ENCODE measurements at regions not wholly inside any gene's neighbourhood (a gene's known extent, or its start where the extent isn't known, plus 50 kb on each side); places are given as distances from the start of the nearest gene placed in this dataset.

GRCh38 chr2:177058747-177059146 lies 153.8 kb upstream of the HNRNPA3 start:
- no peak for DNase-seq (ENCODE audit: low read depth)

GRCh38 chr2:177059293-177059692 lies 153.3 kb upstream of the HNRNPA3 start:
- no peak for DNase-seq (ENCODE audit: low read depth)

GRCh38 chr2:177063331-177063730 lies 149.3 kb upstream of the HNRNPA3 start:
- DNase-seq (ENCODE audit: low read depth), result no peak

- DNase-seq (ENCODE audit: low read depth), result no peak
Measured at GRCh38 chr2:177064422-177064821, 148.2 kb upstream of the HNRNPA3 start.

- DNase-seq (ENCODE audit: low read depth), result no peak
Measured at GRCh38 chr2:177068967-177069366, 143.6 kb upstream of the HNRNPA3 start.

- no peak for DNase-seq (ENCODE audit: low read depth)
Measured at GRCh38 chr2:177072090-177072489, 140.5 kb upstream of the HNRNPA3 start.

GRCh38 chr2:177073611-177074010 lies 139.0 kb upstream of the HNRNPA3 start:
- no peak for DNase-seq (ENCODE audit: low read depth)

GRCh38 chr2:177074099-177074710 lies 138.4 kb upstream of the HNRNPA3 start:
- no peak for DNase-seq (ENCODE audit: low read depth)

GRCh38 chr2:177075254-177075653 lies 137.3 kb upstream of the HNRNPA3 start:
- no peak for DNase-seq (ENCODE audit: low read depth)

- no peak for DNase-seq (ENCODE audit: low read depth)
Measured at GRCh38 chr2:177076636-177077179, 135.9 kb upstream of the HNRNPA3 start.

- DNase-seq (ENCODE audit: low read depth), result no peak
Measured at GRCh38 chr2:177077778-177078177, 134.8 kb upstream of the HNRNPA3 start.

GRCh38 chr2:177078416-177078815 lies 134.2 kb upstream of the HNRNPA3 start:
- DNase-seq (ENCODE audit: low read depth), result no peak

- DNase-seq (ENCODE audit: low read depth), result no peak
Measured at GRCh38 chr2:177078855-177079254, 133.7 kb upstream of the HNRNPA3 start.

GRCh38 chr2:177080746-177081284 lies 131.8 kb upstream of the HNRNPA3 start:
- no peak for DNase-seq (ENCODE audit: low read depth)

- no peak for DNase-seq (ENCODE audit: low read depth)
Measured at GRCh38 chr2:177084607-177085006, 128.0 kb upstream of the HNRNPA3 start.

GRCh38 chr2:177088529-177088928 lies 124.1 kb upstream of the HNRNPA3 start:
- DNase-seq (ENCODE audit: low read depth), result no peak

- DNase-seq (ENCODE audit: low read depth), result no peak
Measured at GRCh38 chr2:177090967-177091366, 121.6 kb upstream of the HNRNPA3 start.

- DNase-seq (ENCODE audit: low read depth), result no peak
Measured at GRCh38 chr2:177093371-177093770, 119.2 kb upstream of the HNRNPA3 start.

GRCh38 chr2:177098001-177098613 lies 114.5 kb upstream of the HNRNPA3 start:
- DNase-seq (ENCODE audit: low read depth), result no peak

- DNase-seq (ENCODE audit: low read depth), result no peak
Measured at GRCh38 chr2:177101930-177102329, 110.7 kb upstream of the HNRNPA3 start.

- DNase-seq (ENCODE audit: low read depth), result no peak
Measured at GRCh38 chr2:177106212-177106611, 106.4 kb upstream of the HNRNPA3 start.

GRCh38 chr2:177108890-177109289 lies 103.7 kb upstream of the HNRNPA3 start:
- no peak for DNase-seq (ENCODE audit: low read depth)

- DNase-seq (ENCODE audit: low read depth), result no peak
Measured at GRCh38 chr2:177114712-177115111, 97.9 kb upstream of the HNRNPA3 start.

- DNase-seq (ENCODE audit: low read depth), result no peak
Measured at GRCh38 chr2:177117755-177118154, 94.8 kb upstream of the HNRNPA3 start.

All from stimulated activated CD8-positive, alpha-beta memory T cell treated with anti-CD3 and anti-CD28 coated beads, Interleukin-7, amount 100 ng/mL, for 24 hours (primary cell).